ENCODE measurements at regions not wholly inside any gene's neighbourhood (a gene's known extent, or its start where the extent isn't known, plus 50 kb on each side); places are given as distances from the start of the nearest gene placed in this dataset.

- no peak for TF ChIP-seq GATA3 (IDR thresholded peaks at IDR 0.05; ENCODE audit: low read depth, low read length)
- TF ChIP-seq GATA2 (IDR thresholded peaks at IDR 0.05; ENCODE audit: low read depth, low read length): no peak
Observed at GRCh38 chr14:56975521-56975920, 165.2 kb upstream of the OTX2 start.

GRCh38 chr14:56972948-56973347 lies 162.7 kb upstream of the OTX2 start:
- no peak for TF ChIP-seq GATA3 (IDR thresholded peaks at IDR 0.05; ENCODE audit: low read depth, low read length)
- TF ChIP-seq GATA2 (IDR thresholded peaks at IDR 0.05; ENCODE audit: low read depth, low read length): no peak

GRCh38 chr14:56964895-56965294 lies 154.6 kb upstream of the OTX2 start:
- TF ChIP-seq GATA2 (IDR thresholded peaks at IDR 0.05; ENCODE audit: low read depth, low read length) (no peak), GATA3 (IDR thresholded peaks at IDR 0.05; ENCODE audit: low read depth, low read length) (no peak)

GRCh38 chr14:56963381-56963780 lies 153.1 kb upstream of the OTX2 start:
- no peak for TF ChIP-seq GATA2 (IDR thresholded peaks at IDR 0.05; ENCODE audit: low read depth, low read length)
- TF ChIP-seq GATA3 (IDR thresholded peaks at IDR 0.05; ENCODE audit: low read depth, low read length): no peak

- TF ChIP-seq GATA3 (IDR thresholded peaks at IDR 0.05; ENCODE audit: low read depth, low read length) (no peak), GATA2 (IDR thresholded peaks at IDR 0.05; ENCODE audit: low read depth, low read length) (no peak)
Observed at GRCh38 chr14:56962444-56963080, 152.3 kb upstream of the OTX2 start.

GRCh38 chr14:56959869-56960268 lies 149.6 kb upstream of the OTX2 start:
- TF ChIP-seq GATA2 (IDR thresholded peaks at IDR 0.05; ENCODE audit: low read depth, low read length) (no peak), GATA3 (IDR thresholded peaks at IDR 0.05; ENCODE audit: low read depth, low read length) (no peak)

GRCh38 chr14:56959121-56959520 lies 148.8 kb upstream of the OTX2 start:
- TF ChIP-seq GATA2 (IDR thresholded peaks at IDR 0.05; ENCODE audit: low read depth, low read length) (no peak), GATA3 (IDR thresholded peaks at IDR 0.05; ENCODE audit: low read depth, low read length) (no peak)

GRCh38 chr14:56956182-56956581 lies 145.9 kb upstream of the OTX2 start:
- TF ChIP-seq GATA2 (IDR thresholded peaks at IDR 0.05; ENCODE audit: low read depth, low read length) (no peak), GATA3 (IDR thresholded peaks at IDR 0.05; ENCODE audit: low read depth, low read length) (no peak)

GRCh38 chr14:56955745-56956144 lies 145.5 kb upstream of the OTX2 start:
- TF ChIP-seq GATA3 (IDR thresholded peaks at IDR 0.05; ENCODE audit: low read depth, low read length): no peak

GRCh38 chr14:56953884-56954283 lies 143.6 kb upstream of the OTX2 start:
- TF ChIP-seq GATA3 (IDR thresholded peaks at IDR 0.05; ENCODE audit: low read depth, low read length): no peak
- TF ChIP-seq GATA2 (IDR thresholded peaks at IDR 0.05; ENCODE audit: low read depth, low read length): no peak

GRCh38 chr14:56952766-56953473 lies 142.6 kb upstream of the OTX2 start:
- TF ChIP-seq GATA3 (IDR thresholded peaks at IDR 0.05; ENCODE audit: low read depth, low read length): no peak
- no peak for TF ChIP-seq GATA2 (IDR thresholded peaks at IDR 0.05; ENCODE audit: low read depth, low read length)

GRCh38 chr14:56949828-56950227 lies 139.5 kb upstream of the OTX2 start:
- no peak for TF ChIP-seq GATA3 (IDR thresholded peaks at IDR 0.05; ENCODE audit: low read depth, low read length)
- no peak for TF ChIP-seq GATA2 (IDR thresholded peaks at IDR 0.05; ENCODE audit: low read depth, low read length)

GRCh38 chr14:56945291-56945690 lies 135.0 kb upstream of the OTX2 start:
- TF ChIP-seq GATA2 (IDR thresholded peaks at IDR 0.05; ENCODE audit: low read depth, low read length) (no peak), GATA3 (IDR thresholded peaks at IDR 0.05; ENCODE audit: low read depth, low read length) (no peak)

GRCh38 chr14:56944397-56944796 lies 134.1 kb upstream of the OTX2 start:
- TF ChIP-seq GATA2 (IDR thresholded peaks at IDR 0.05; ENCODE audit: low read depth, low read length) (no peak), GATA3 (IDR thresholded peaks at IDR 0.05; ENCODE audit: low read depth, low read length) (no peak)

- TF ChIP-seq GATA2 (IDR thresholded peaks at IDR 0.05; ENCODE audit: low read depth, low read length) (no peak), GATA3 (IDR thresholded peaks at IDR 0.05; ENCODE audit: low read depth, low read length) (no peak)
Observed at GRCh38 chr14:56933446-56933845, 123.2 kb upstream of the OTX2 start.
